Epidermal melanocyte (primary cell): ENCODE measurements at regions not wholly inside any gene's neighbourhood (a gene's known extent, or its start where the extent isn't known, plus 50 kb on each side); places are given as distances from the start of the nearest gene placed in this dataset.

Experiments
- DNase-seq: peaks from one replicate; pipeline ENCODE4 v3.0.0; 2011; ENCODE audit warnings: low spot score; ENCODE audit not compliant: insufficient read length

- DNase-seq, result no peak
Observed at GRCh38 chr16:86768228-86768791, 190.0 kb downstream of the FOXL1 start.

- no peak for DNase-seq
Observed at GRCh38 chr16:86768999-86769398, 190.7 kb downstream of the FOXL1 start.

DNA sequence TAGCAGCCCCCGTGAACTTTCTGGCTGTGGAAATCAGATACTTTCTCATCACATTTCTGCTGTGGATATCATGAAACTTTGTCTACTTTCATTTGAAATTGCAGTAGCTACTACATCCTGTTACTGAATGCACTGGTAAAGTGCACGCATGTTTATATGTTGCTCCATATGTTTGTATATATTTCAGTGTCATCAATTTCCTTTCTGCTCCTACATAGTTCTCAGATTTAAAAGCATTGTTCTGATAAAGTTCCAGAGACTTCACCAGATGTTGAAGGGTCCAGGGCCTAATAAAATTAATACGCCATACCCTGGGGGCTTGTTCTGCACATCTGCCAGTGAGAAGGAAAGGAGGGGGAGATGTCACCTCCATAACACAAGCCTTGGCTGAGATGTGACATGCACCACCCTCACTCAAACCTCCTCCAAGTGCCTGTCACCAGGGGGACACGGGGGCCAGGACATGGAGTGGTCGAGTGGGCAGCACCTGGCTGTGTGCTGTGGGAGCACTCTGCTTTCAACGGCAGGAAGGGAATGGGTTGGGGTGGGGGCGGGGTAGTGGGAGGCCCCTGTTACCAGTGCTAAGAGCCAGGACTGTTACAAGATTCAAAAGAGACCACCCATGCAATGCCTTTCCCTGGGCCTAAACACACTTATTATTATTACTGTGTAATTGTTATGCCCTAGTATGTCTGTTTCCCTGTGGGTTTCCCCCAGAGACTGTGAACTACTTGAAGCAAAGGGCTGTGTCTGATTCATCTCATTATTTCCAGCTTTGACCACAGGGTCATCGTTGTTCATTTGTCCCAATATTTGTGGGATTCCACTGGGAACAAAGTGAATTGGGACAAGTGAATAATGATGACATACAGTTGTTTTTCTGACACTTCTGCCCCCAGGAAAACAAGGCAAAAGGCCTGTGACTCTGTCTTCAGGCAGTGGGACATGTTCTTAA is 193.4 kb downstream of the FOXL1 start:
- DNase-seq, result no peak

DNA sequence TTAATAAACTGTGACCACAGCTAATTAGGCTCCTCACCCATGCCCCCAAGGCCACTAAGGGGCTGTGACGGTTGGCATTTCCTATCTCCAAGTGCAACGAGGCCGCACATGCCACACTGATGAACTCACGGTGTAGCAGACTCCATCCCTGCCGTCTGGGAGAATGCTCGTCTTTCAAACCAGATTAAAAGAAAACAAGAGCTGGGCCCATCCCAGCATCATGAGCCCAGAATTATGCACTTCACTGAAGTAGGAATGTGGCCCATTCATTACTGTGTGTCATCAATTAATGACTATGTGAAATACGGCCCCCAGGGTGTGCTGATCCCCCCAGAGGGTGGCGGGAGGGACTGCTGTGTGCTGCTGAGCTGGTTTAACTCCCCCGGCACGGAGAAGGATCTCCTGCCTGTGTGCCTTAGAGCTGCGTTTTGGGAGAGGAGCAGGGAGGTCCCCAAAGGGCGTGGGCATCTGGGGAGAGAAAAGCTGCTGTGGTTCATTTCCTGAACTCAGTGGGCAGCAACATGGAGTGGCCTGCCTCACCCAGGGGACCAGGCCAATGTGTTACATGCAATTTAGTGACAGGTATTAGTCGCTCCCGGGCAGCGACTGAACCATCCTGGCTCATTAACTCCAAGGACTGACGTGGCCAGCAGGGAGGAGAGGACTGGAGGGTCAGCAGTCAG is 194.5 kb downstream of the FOXL1 start:
- peak; percentile 55 for DNase-seq

GRCh38 chr16:86773354-86773715 is 195.0 kb downstream of the FOXL1 start:
- DNase-seq, result no peak

GRCh38 chr16:86774931-86775330 is 196.6 kb downstream of the FOXL1 start:
- DNase-seq, result no peak

DNA sequence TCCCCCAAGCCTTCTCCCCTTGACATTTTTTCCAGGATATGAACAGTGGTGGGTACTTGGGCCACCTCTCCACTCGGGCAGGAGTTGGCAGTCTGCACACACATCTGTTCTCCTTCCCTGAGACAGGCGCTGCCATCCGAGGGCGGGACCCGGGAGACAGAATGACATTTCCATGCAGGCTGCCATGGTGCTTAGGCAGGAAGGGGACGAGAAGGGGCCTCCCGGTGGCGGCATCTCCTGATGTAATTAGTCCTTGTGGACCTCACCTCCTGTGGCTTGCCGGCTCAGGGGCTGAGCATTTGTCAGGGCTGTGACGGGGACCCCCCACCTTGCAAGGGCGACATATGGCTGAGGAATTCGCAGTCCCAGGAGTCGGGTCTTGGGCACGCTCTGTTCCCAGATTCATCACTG is 197.2 kb downstream of the FOXL1 start:
- no peak for DNase-seq

DNA sequence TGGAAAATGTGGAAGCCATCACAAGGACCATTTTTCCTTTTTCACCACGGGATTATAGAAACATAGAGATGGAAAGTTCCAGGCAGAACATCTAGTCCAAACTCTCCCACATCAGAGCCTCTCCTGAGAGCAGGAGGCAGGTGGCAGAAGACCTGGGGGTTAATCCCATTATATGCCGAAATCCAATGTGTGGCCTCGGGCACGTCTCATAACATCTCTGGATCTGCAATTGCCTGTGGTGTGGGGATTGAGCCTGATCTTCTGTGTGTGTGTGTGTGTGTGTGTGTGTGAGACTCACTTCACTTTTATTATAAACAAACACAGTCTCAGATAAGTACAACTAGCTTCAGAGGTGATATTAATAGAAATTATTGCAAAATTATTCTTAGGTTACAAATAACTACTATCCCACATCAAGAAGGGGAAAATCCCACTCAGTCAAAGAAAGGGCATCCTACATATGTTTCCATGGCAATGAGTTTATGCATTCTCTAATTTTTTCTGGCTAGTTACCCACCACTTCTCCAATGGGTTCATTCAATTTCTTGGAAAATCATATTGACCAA is 199.1 kb downstream of the FOXL1 start:
- no peak for DNase-seq

DNA sequence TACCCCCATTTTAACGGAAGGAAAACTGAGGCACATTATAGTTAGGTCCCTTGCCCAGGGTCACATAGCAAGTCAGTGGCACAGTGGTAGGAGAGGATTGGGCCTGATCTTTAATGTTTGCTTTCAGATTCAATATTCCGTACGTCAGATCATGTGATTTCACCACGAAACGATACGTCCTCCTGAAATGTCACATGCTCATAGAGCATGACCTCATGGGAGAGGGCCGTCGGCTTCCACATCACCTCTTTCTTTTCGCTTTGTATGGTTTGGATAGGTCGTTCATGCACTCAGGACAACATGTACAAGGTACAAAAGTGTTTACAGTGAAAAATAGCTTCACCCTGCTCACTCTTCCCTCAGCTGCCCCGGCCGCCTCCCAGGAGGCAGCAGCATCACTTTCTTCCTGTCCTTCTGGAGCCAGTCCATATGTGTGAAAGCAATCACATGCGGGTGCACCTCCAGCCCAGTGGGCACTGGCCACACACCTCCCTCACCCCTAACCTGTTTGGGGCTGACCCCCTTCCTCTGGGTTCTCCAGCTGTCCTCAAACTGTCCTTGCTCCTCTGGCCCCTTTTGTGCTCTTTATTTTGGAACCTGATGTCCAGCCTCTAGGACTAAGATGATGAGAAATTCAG is 199.9 kb downstream of the FOXL1 start:
- no peak for DNase-seq

GRCh38 chr16:86778978-86779377 is 200.6 kb downstream of the FOXL1 start:
- no peak for DNase-seq

- DNase-seq, result no peak
Observed at GRCh38 chr16:86781046-86781445, 202.7 kb downstream of the FOXL1 start.

- peak; percentile 74 for DNase-seq
Observed at GRCh38 chr16:86783636-86784626, 205.6 kb downstream of the FOXL1 start.

- DNase-seq, result no peak
Observed at GRCh38 chr16:86786338-86786737, 208.0 kb downstream of the FOXL1 start.

- no peak for DNase-seq
Observed at GRCh38 chr16:86786994-86787393, 208.6 kb downstream of the FOXL1 start.

GRCh38 chr16:86787538-86787937 is 209.2 kb downstream of the FOXL1 start:
- no peak for DNase-seq

GRCh38 chr16:86789621-86790051 is 211.3 kb downstream of the FOXL1 start:
- no peak for DNase-seq

DNA sequence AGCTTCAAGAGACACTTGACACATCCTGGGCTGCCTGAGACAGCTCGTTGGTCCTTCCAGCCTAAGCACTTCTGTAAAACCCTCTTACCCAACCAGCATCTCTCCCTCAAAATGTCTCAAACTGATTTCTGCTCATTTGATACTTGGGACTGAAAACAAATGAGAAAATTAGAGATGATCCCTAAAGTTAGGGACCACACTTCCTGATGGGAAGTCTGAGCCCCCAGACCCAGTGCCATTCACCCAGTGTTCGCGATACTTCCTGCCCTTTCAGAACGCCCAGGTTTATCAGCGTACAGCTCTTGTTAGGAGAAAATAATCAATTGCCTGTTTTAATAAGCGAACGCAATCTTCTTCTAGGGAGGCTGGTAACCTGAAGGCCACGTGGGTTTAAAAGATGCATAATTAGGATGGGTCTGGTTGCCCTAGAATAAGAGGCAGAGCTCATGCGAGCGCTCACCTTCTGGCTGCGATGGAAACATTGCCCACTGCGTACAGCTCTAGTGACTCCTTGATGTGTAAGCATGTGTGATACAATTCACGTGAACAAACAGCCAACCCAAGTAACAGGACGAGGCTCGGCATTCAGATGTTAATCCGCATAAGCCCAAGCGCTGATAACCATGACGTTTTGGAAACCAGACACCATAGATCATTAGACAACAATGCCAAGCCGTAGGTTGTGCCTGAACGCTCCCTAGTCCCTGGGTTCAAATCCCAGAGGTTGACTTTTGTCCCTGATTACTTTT is 213.1 kb downstream of the FOXL1 start:
- no peak for DNase-seq

DNA sequence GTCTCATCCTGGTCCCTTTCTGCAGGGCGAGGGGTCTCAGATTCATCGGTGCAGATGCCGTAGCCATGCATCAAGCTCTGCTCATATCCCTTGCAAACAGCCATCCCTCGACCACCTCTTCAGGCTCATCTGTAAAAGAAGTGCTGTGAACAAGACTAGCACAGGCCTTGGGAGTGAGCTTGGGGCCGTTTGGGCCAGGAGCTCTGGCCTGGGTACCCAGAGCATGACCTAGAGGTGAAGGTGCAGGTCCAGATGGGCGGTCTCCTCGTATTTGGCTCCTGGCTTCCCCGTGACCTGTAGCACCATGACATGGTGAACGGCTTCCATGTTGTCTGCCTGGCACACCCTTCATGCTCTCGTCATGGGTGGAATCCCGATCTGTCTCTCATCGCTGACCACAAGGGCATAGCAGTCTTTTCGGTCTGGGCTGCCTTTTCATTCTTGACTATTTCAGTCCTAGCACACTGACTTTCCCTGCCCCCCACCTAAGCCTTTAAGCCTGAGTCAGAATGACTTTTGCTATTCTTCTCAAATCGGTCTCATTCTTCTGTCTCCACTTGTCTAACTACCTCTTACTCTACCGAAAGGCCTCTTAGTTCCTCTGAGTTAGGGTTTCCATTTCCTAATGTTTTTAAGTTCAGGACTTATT is 216.0 kb downstream of the FOXL1 start:
- DNase-seq, result no peak

- no peak for DNase-seq
Observed at GRCh38 chr16:86797700-86798099, 219.4 kb downstream of the FOXL1 start.
